Sigmoid colon (tissue), 6 donors: ENCODE measurements at regions not wholly inside any gene's neighbourhood (a gene's known extent, or its start where the extent isn't known, plus 50 kb on each side); places are given as distances from the start of the nearest gene placed in this dataset.

Source experiments
- DNase-seq: peaks from one replicate; pipeline ENCODE4 v3.0.0-alpha.2; 2019
- H3K27ac ChIP-seq, 4 donors: fragments of 200-600 bp; sonication (generic); one replicate each; pipeline ENCODE4 v1.5.1; 2016 to 2019; ENCODE audit warnings: mild to moderate bottlenecking in 1 of 4
- H3K27me3 ChIP-seq, 3 donors: fragments of 200-600 bp; sonication (generic); one replicate each; pipeline ENCODE4 v1.5.1; 2019; ENCODE audit warnings: mild to moderate bottlenecking in 1 of 3
- H3K36me3 ChIP-seq, 4 donors: fragments of 200-600 bp; sonication (generic); one replicate each; pipeline ENCODE4 v1.5.1; 2016 to 2019
- H3K4me1 ChIP-seq, 4 donors: fragments of 200-600 bp; sonication (generic); one replicate each; pipeline ENCODE4 v1.5.1; 2017 to 2019
- H3K4me3 ChIP-seq, 4 donors: fragments of 200-600 bp; sonication (generic); one replicate each; pipeline ENCODE4 v1.5.1; 2017 to 2019; ENCODE audit warnings: mild to moderate bottlenecking in 2 of 4, moderate library complexity in 1 of 4
- H3K9me3 ChIP-seq, 4 donors: fragments of 200-600 bp in 3 of 4; sonication (generic) in 3 of 4; one replicate each; pipeline versions ENCODE4 v1.5.1 to v1.6.1; 2013 to 2019
- CTCF ChIP-seq, 4 experiments: fragments of 450-650 bp in 3 of 4; fragments of 200-600 bp in 1 of 4; IDR thresholded peaks; one replicate each; pipeline ENCODE4 v1.5.1; 2016 to 2019; ENCODE audit warnings: antibody characterized with exemption in 4 of 4, mild to moderate bottlenecking in 3 of 4, moderate library complexity in 2 of 4
- EP300 ChIP-seq, 4 donors: sonication (generic); formaldehyde crosslinking; IDR thresholded peaks; one replicate each; pipeline ENCODE4 v1.6.1; 2017; ENCODE audit warnings: antibody characterized with exemption in 4 of 4
- POLR2A ChIP-seq, 2 donors: fragments of 450-650 bp; IDR thresholded peaks; one replicate each; pipeline ENCODE4 v1.6.1; 2016; ENCODE audit warnings: antibody characterized with exemption in 2 of 2, mild to moderate bottlenecking in 2 of 2, moderate library complexity in 2 of 2
- POLR2AphosphoS5 ChIP-seq, 4 donors: sonication (generic); formaldehyde crosslinking; IDR thresholded peaks; one replicate each; pipeline ENCODE4 v1.6.1; 2017; ENCODE audit warnings: antibody characterized with exemption in 4 of 4
- WGBS, 2 donors: extraction: QIAGEN DNeasy Blood & Tissue Kit; methylation state at CpG; one replicate each; pipeline ENCODE4 v1.1.7; 2013; 5-methylcytosine and 5-hydroxymethylcytosine counted together
- intact Hi-C: fragments of 100-400 bp; cut with DNase I; formaldehyde crosslinking; loops from one replicate; pipeline ENCODE4 v1.15.1; 2023
- donor health status: healthy with polysubstance abuse.
- donor health status: healthy.

- no peaks in the 10 kb centered on the region for H3K27me3 ChIP-seq
- DNase-seq, result no peak
- H3K4me3 ChIP-seq, result no peak overlapping the region
- H3K4me1 ChIP-seq, result peaks cover 0 to 40% (median 20%) of the 10 kb centered on the region in 4 donors
- no peaks in the 10 kb centered on the region for H3K36me3 ChIP-seq
- no peak overlapping the region for H3K27ac ChIP-seq
- 63 to 73% methylated on average over 8 of the region's 8 CpGs for WGBS, 2 donors
- H3K9me3 ChIP-seq, result no peaks in the 10 kb centered on the region
- no peak for TF ChIP-seq EP300 (IDR thresholded peaks at IDR 0.05)
- no peak for TF ChIP-seq POLR2A (IDR thresholded peaks at IDR 0.05)
- no peak for TF ChIP-seq POLR2AphosphoS5 (IDR thresholded peaks at IDR 0.05)
- no peak for TF ChIP-seq CTCF (IDR thresholded peaks at IDR 0.05)
- intact Hi-C loops, result no loop called here
These were observed 271.2 kb downstream of the CBLN1 start for GRCh38 chr16:49010396-49010795.

GRCh38 chr16:49009204-49009603 lies 272.4 kb downstream of the CBLN1 start:
- Histone ChIP-seq H3K27ac (no peak overlapping the region), H3K9me3 (no peaks in the 10 kb centered on the region), H3K27me3 (no peaks in the 10 kb centered on the region), H3K4me3 (no peak overlapping the region), H3K4me1 (peaks cover 0 to 45% (median 23%) of the 10 kb centered on the region in 4 donors), H3K36me3 (no peaks in the 10 kb centered on the region)
- no peak for TF ChIP-seq POLR2AphosphoS5 (IDR thresholded peaks at IDR 0.05)
- TF ChIP-seq CTCF (IDR thresholded peaks at IDR 0.05), result no peak
- no peak for TF ChIP-seq EP300 (IDR thresholded peaks at IDR 0.05)
- no peak for TF ChIP-seq POLR2A (IDR thresholded peaks at IDR 0.05)
- intact Hi-C loops, result no loop called here
- WGBS, 2 donors, result 68 to 80% methylated on average over 1 of the region's 1 CpG
- no peak for DNase-seq

DNA sequence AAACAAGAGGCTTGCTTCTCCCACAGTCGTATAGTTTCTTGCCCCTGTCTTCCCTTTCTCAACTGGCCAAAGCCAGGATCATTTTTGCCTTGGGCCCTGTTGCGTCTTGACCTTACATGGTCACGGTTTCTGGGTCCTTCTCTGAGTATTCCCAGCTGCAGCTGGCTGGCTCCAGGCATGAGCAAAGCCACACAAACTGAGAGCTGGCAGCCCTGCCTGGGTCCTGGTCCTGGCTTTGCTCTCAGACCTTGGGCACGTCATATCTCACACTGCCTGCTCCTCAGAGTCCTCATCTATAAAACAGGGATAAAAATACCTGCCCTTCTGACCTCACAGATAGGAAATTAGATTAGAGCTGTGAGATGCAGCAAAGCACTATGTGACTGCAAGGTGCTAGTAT lies 277.6 kb downstream of the CBLN1 start:
- peak; percentile 93 for DNase-seq
- Histone ChIP-seq H3K27me3 (no peaks in the 10 kb centered on the region), H3K4me3 (no peak overlapping the region), H3K36me3 (no peaks in the 10 kb centered on the region), H3K27ac (peak overlapping the region in 3 of 4 donors; percentile 73 to 88 (median 86)), H3K9me3 (no peaks in the 10 kb centered on the region), H3K4me1 (peaks cover 0 to 48% (median 39%) of the 10 kb centered on the region in 4 donors)
- TF ChIP-seq EP300 (IDR thresholded peaks at IDR 0.05) (peak; percentile 65 to 95 (median 82)), CTCF (IDR thresholded peaks at IDR 0.05) (no peak), POLR2AphosphoS5 (IDR thresholded peaks at IDR 0.05) (peak; percentile 81 to 96 (median 92)), POLR2A (IDR thresholded peaks at IDR 0.05) (no peak)
- 59 to 65% methylated on average over 4 of the region's 4 CpGs for WGBS, 2 donors
- intact Hi-C loops, result loop anchor here (2.0 kb wide), 1 partner anchor 17 kb away; no protein-coding TSS in a partner anchor

- peak overlapping the region in 3 of 4 donors; percentile 73 to 88 (median 86) for H3K27ac ChIP-seq
- WGBS, 2 donors, result 75 to 78% methylated on average over 2 of the region's 2 CpGs
- peaks cover 0 to 58% (median 45%) of the 10 kb centered on the region in 4 donors for H3K4me1 ChIP-seq
- no peaks in the 10 kb centered on the region for H3K27me3 ChIP-seq
- no peaks in the 10 kb centered on the region for H3K9me3 ChIP-seq
- H3K36me3 ChIP-seq, result no peaks in the 10 kb centered on the region
- peak overlapping the region in 1 of 4 donors; percentile 3 for H3K4me3 ChIP-seq
- DNase-seq, result no peak
- intact Hi-C loops, result no loop called here
- TF ChIP-seq POLR2AphosphoS5 (IDR thresholded peaks at IDR 0.05) (peak in 1 of 4 donors; percentile 42), EP300 (IDR thresholded peaks at IDR 0.05) (no peak), POLR2A (IDR thresholded peaks at IDR 0.05) (no peak), CTCF (IDR thresholded peaks at IDR 0.05) (no peak)
These were observed 278.6 kb downstream of the CBLN1 start for GRCh38 chr16:49003022-49003421.

DNA sequence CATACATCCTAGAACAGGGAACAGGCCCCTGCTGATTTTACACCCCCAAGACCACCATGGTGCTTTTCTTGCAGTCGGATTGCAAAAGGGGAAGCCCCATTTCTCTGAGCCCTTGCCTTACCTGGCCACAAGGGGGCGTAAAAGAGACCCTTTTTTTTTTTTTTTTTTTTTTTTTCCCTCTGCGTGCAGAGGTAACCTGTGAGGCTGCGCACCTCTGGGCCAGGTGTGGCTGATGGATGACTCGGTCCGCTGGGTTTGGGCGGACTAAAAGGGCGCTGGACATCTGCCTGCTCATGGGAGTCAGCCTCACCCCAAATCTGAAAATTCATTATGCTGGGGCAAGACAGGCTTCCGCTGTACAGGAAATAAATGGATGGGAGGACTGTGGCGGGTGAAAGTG lies 281.0 kb downstream of the CBLN1 start:
- intact Hi-C loops, result no loop called here
- TF ChIP-seq POLR2AphosphoS5 (IDR thresholded peaks at IDR 0.05) (no peak), CTCF (IDR thresholded peaks at IDR 0.05) (peak in 1 of 4 experiments; percentile 26)

More for the DNA sequence above, 281.0 kb downstream of the CBLN1 start:
- 22% methylated on average over 10 of the region's 10 CpGs for WGBS, 2 donors
- Histone ChIP-seq H3K27ac (peak overlapping the region in 3 of 4 donors; percentile 73 to 88 (median 86)), H3K4me1 (peaks cover 0 to 68% (median 55%) of the 10 kb centered on the region in 4 donors), H3K36me3 (no peaks in the 10 kb centered on the region), H3K9me3 (no peaks in the 10 kb centered on the region), H3K4me3 (no peak overlapping the region), H3K27me3 (no peaks in the 10 kb centered on the region)
- no peak for DNase-seq
